ENCODE measurements at regions not wholly inside any gene's neighbourhood (a gene's known extent, or its start where the extent isn't known, plus 50 kb on each side); places are given as distances from the start of the nearest gene placed in this dataset.
A peak's percentile ranks its signal among the peaks of the same experiment; 100 is the strongest.

DNA sequence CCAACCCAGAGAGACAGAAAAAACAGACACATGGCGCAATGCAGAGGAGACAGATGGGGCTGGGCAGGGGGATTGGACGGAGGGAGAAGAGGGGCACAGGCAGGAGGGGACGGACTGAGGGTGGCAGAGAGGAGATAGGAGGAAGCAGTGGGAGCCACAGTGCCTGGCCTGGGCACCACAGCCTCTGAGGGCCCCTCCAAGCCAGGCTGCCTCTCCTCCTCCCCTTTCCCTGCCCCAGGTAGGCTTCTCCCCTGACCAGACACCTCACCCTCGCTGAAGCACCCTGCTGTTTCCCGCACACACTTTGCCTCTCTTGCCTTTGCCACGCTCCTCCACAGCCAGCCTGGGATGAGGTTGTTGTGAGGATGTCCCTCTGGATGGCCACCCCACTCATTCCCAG lies 84.0 kb upstream of the PRR20G start:
- ATAC-seq: no peak

DNA sequence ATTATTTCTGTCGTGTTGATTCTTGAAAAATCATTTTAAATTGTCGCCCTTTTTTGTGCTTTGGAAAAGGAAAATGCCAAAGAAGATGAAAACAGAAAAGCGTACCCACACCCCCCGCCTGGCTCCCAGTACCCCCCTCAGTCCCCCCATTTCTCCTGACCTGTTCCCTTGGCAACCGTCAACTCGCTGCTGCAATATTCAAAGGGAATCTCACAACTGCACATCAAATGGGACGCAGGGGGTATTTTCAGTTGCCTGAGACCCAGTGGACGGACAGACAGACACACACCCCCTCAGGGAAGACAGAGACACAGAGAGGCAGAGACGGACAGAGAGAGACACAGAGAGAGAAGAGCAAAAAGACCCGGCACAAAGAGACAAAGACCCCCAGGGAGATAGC lies 83.5 kb upstream of the PRR20G start:
- no peak for ATAC-seq

DNA sequence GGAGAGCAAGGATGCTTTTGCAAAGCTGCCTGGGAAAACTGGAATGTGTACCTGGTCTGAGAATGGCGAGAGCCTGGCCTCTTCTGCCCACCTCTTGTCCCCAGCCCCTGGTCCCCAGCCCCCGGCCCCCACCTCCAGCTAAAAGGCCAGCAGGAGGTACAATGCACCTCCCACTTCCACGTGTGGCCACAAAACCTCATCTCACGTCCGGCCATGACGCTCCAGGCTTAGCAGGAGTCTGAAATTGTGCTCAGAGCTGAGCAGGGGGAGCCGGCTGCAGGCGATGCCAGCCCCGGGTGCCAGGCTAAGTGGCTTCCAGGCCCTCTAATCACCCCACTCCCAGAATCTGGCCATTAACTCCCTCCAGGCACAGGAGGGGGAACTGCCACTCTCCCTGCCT lies 83.1 kb upstream of the PRR20G start:
- no peak for ATAC-seq

DNA sequence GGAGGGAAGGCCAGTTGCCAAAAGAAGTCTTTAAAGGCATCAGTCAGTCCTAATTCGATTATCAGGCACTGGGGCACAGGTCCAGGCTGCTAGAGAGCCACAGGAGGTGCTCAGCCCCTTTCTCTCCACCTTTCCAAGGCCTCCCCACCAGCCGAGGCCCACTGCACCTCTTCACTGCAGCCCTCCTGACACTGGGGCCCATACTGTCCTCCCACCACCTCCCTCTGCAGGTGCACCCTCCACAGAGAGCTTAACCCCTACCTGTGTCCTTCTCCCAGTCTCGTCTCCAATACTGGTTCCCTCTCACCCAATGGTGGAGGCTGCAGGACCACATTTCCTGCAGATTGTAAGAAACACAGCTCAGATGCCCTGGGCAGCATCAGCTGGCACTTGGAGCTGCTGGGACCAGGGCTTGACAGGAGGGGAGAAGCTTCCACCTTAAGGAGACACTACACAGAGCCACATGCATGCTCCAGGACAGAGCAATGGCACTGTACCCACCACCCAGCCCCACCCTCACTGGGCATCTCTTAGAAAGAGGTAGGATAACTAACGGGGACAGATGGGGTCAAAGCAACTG lies 81.6 kb upstream of the PRR20G start:
- ATAC-seq: no peak

GRCh38 chr3:127368186-127369032 lies 80.6 kb upstream of the PRR20G start:
- ATAC-seq: peak; percentile 8

DNA sequence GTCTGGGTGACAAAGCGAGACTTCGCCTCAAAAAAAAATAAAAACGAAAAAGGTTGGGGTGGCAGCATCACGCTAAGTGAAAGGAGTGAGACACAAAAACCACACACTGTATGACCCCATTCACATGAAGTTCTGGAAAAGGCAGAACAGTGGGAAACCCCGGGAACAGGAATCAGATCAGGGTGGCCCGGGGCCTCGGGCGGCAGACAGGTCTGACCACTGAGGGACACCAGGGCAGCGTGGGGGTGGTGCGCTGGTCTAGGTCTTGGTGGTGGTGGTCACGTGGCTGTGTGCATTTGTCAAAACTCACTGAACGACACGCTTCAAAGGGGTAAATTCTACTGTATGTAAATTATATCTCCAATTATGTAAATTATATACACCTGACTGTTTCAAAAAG lies 79.7 kb upstream of the PRR20G start:
- ATAC-seq: no peak

- no peak for ATAC-seq
Measured at GRCh38 chr3:127366383-127366782, 78.5 kb upstream of the PRR20G start.

DNA sequence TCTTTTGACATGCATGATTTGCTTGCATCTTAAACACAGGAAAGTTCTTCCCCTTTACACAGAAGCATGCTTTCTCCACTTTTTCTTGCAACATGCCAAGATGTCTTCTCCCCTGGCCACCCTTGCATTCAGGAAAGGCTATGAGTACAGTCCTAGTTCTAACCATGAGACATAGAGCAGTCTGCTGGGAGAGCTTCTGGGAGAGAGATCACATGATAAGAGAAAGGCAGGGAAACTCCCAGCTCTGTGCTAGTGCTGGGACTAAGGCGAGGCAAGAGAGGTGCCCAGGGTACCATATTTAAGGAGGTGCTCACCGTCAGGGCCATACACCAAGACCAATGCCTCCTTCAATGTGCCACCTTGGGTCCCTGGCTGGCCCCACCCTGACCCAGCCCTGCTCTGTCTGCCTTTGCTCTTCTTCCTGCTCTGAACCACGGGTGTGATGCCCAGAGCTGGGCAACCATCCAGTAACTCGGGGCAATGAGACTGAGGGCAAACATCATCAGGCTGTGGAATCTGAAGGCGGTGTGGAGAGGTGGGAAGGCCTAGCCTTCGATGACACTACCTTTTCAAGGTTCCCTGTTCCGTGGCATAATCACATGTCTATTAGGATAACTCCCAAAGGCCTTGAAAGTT lies 77.4 kb upstream of the PRR20G start:
- no peak for ATAC-seq

DNA sequence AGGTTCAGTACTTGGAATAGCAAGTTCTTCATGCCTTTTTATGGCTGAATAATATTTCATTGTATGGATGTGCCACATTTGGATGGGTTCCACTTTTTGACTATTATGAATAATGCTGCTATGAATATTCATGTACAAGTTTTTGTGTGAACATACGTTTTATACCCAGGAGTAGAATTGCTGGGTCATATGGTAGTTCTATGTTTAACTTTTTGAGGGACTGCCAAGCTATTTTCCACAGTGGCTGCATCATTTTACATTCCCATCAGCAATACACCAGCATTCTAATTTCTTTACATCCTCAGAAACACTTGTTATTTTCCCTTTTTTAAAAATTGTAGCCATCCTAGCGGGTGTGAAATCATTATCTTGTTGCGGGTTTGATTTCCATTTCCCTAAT lies 76.0 kb upstream of the PRR20G start:
- ATAC-seq: no peak

GRCh38 chr3:127363171-127363570 lies 75.3 kb upstream of the PRR20G start:
- ATAC-seq: no peak

DNA sequence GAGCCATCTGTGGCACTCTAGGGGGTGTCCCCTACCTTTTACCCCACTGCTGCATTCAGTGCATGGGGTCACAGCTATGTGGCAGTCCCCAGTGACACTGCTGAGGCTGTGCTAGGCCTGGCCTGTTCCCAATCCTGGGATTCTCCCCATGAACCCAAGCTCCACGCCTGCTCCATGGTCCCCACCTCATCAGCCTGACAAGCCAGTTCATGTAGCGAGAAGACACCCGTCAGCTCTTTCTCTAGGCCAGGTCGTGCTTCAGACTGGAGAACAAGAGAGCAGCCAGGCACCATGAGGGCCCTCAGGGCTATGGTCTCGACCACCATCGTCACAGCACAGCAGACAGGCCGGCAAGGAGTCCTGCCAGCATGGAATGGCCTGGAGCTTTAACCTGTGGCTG lies 72.8 kb upstream of the PRR20G start:
- no peak for ATAC-seq

- no peak for ATAC-seq
Measured at GRCh38 chr3:127358641-127359040, 70.8 kb upstream of the PRR20G start.

- ATAC-seq: no peak
Measured at GRCh38 chr3:127356381-127356780, 68.5 kb upstream of the PRR20G start.

DNA sequence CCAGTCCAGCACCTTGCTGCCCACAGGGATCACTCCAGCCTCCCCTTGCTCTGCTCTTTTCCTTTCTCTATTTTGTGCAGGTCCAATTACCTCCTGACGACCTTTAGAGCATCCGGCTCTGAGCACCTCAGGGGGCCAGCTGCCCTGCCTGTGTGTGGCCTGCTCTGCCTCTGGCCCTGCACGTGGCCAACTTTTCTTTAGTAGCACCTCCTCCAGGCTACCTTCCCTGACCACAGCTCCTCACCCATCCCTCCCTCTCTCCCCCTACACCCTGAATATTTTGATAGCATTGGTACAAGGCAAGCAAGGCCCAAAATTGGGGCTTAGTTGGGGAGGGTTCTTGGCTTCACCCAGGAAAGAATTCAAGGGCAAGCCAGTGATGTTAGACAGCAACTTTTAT lies 66.9 kb upstream of the PRR20G start:
- no peak for ATAC-seq

DNA sequence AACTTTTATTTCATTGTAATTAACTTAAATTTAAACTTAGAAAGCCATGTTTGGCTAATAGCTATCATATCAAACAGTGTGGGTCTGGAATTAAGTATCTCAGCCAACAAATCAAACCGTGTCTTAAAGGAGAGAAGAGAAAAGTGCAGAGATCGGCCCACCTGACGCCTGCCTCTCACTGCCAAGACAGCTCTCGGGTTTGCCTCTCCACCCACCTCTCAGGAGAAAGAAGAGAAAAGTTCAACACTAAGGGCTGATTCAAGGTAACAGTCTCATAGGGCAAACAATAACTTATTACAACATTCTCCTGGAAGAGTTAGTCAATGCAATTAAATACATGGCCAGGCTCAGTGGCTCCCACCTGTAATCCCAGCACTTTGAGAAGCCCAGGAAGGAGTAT lies 64.8 kb upstream of the PRR20G start:
- no peak for ATAC-seq

- ATAC-seq: no peak
Measured at GRCh38 chr3:127351775-127352350, 64.0 kb upstream of the PRR20G start.

GRCh38 chr3:127351321-127351720 lies 63.5 kb upstream of the PRR20G start:
- ATAC-seq: no peak

DNA sequence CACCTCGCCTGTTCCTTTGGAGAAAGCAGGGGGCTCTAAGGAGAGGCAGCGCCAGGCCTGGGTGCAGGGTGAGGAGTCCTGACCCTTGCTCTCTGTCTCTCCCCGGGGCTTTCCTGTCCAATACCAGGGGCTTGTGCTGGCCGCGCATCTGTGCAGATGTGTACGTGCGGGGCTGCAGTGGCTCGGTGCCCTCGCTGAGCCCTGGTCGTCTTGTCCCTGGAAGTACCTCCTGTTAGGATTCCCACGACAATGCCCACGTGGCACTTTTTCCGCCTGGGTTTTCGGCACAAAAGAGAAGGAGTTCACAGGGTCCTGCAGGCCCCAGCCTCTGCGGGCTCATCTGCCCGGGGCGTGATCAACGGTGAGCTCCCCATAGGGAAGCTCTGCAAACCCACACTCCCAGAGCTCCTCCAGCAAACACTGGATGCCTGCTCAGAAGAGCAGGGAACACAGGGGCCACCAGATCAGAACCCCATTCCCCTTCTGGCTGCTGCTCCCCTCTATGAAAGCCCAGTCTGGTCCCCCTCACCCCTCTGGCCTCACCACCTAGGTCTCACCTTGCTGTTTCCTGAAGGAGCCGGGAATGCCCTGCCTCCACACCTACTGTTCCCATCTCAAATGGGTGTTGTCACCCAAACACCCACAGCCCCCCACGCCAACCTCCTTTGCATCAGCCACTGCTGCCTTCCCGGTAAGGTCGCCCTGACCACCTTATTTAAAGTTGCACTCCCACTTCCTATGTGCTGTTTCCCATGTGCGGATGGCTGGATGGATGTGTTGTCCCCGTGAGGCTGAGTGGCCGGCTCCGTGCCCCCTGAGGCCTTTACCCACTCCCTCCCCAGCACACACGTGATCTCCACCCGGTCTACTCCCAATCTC lies 62.6 kb upstream of the PRR20G start:
- peak; percentile 17 for ATAC-seq

DNA sequence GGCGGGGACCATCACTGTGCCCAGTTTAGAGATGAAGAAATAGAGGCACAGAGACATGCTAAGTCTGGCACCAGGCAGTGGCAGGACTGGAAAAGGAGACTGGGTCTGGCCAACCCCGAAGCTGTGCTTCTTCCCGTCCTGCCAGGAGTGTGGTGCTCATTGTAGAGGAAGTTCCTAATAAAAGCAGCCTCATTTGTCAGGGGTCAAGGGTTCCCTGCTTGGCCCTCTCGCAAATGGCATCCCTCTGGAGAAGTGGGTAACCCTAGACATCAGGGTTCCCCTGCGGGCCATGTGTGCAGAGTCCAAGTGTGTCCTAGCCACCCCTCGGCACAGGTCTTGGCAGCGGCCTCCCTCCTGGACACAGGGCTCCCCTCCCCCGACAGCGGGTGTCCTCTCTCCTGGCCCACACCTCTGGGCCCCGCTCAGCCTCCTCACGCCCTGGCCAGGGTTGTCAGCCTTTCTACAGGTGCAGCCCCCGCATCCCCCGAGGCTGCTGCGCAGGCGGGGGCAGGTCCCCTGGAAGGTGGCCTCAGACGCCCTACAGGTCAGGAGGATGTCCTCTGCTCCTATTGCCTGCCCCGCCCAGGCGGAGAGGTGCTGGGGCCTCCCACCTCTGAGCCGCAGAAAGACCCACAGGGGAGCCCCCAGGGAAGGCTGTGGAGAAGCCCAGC lies 61.8 kb upstream of the PRR20G start:
- no peak for ATAC-seq

DNA sequence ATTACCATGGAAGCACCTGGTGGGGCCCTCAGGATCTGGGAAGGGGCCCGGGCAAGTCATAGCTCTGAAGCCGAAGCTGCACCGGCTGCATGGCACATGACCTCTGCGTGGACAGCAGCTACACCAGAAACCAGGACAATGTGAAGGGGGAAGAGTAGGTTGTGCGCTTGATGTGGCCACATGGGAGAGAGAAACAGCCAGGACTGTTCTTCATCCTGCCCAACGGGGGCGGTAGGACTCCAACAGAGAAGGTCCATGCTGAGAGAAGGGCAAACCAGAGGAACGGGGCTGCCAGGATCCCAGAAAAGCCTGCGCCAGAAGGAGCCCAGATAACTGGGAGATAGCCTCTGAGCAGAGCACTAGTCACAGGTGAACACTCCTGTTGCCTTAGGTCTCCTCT lies 54.9 kb upstream of the PRR20G start:
- ATAC-seq: no peak

- no peak for ATAC-seq
Measured at GRCh38 chr3:127339928-127340861, 52.3 kb upstream of the PRR20G start.

Measured in esophagus mucosa (tissue), 1 donor.